GM10266 (cell line): ENCODE measurements at regions not wholly inside any gene's neighbourhood (a gene's known extent, or its start where the extent isn't known, plus 50 kb on each side); places are given as distances from the start of the nearest gene placed in this dataset.

Experiments
- DNase-seq: peaks from one replicate; pipeline ENCODE4 v3.0.0; 2012; ENCODE audit errors: extremely low spot score
- CTCF ChIP-seq: IDR thresholded peaks from 2 replicates; pipeline ENCODE4 v1.5.1; 2012; ENCODE audit warnings: mild to moderate bottlenecking, low read depth; ENCODE audit not compliant: control insufficient read depth, insufficient read depth; ENCODE audit errors: missing control alignments

GRCh38 chrY:12593532-12594216, 107.4 kb upstream of the USP9Y start:
- DNase-seq = no peak
- no peak for TF ChIP-seq CTCF

- no peak for TF ChIP-seq CTCF
- no peak for DNase-seq
Observed at GRCh38 chrY:12598783-12599182, 102.2 kb upstream of the USP9Y start.

GRCh38 chrY:12605426-12605825, 95.6 kb upstream of the USP9Y start:
- TF ChIP-seq CTCF = no peak
- DNase-seq = no peak

GRCh38 chrY:12610861-12611260, 90.2 kb upstream of the USP9Y start:
- no peak for DNase-seq
- no peak for TF ChIP-seq CTCF

GRCh38 chrY:12615733-12616446, 85.1 kb upstream of the USP9Y start:
- no peak for TF ChIP-seq CTCF
- no peak for DNase-seq

- TF ChIP-seq CTCF = no peak
- no peak for DNase-seq
Observed at GRCh38 chrY:12621454-12622081, 79.5 kb upstream of the USP9Y start.

- no peak for DNase-seq
- no peak for TF ChIP-seq CTCF
Observed at GRCh38 chrY:12623204-12623603, 77.8 kb upstream of the USP9Y start.
